ENCODE measurements at regions not wholly inside any gene's neighbourhood (a gene's known extent, or its start where the extent isn't known, plus 50 kb on each side); places are given as distances from the start of the nearest gene placed in this dataset.

DNA sequence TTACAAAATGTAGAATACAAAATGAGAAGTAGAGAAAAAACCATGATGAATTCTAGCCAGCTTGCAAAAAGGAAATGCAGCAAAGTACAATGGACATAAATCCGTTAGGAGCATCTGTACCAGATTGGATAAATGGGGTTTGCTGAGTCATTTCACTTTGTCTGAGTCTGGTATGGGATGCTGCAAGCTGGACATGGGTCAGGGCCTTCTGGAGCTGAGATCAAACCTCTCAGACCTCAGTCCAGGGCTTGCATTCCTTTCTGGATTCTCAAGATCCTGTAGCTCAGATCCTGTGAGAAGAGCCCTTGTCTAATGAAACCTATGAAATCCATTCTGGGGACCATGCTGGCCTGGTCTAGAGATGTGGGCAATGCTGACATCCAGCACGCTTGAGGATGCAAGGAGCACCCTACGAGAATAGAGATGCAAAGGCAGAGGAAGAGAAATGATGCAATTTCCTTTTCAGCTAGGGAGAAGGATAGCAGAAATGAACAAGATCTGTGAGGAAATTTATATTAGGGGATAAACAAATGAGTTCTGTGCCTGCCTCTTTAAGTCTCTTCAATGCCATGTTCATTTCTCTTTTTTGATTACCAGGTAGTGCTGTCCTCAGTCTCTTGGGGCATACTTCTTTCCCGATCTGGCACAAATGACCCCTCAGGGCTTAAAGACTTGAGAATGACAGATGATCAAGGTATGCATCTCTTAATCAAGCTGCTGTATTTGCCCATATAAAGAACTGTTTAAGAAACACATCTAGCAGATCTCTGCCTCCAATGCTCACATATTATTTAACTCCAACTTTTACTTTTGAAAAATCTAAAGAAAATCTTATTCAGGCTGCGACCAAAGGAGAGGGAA, 230.4 kb downstream of the MEIS1 start:
- TF ChIP-seq, protein P1, sequence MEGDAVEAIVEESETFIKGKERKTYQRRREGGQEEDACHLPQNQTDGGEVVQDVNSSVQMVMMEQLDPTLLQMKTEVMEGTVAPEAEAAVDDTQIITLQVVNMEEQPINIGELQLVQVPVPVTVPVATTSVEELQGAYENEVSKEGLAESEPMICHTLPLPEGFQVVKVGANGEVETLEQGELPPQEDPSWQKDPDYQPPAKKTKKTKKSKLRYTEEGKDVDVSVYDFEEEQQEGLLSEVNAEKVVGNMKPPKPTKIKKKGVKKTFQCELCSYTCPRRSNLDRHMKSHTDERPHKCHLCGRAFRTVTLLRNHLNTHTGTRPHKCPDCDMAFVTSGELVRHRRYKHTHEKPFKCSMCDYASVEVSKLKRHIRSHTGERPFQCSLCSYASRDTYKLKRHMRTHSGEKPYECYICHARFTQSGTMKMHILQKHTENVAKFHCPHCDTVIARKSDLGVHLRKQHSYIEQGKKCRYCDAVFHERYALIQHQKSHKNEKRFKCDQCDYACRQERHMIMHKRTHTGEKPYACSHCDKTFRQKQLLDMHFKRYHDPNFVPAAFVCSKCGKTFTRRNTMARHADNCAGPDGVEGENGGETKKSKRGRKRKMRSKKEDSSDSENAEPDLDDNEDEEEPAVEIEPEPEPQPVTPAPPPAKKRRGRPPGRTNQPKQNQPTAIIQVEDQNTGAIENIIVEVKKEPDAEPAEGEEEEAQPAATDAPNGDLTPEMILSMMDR (IDR thresholded peaks at IDR 0.05; ENCODE audit: insufficient read depth, low read length), result no peak
- TF ChIP-seq, protein P2, sequence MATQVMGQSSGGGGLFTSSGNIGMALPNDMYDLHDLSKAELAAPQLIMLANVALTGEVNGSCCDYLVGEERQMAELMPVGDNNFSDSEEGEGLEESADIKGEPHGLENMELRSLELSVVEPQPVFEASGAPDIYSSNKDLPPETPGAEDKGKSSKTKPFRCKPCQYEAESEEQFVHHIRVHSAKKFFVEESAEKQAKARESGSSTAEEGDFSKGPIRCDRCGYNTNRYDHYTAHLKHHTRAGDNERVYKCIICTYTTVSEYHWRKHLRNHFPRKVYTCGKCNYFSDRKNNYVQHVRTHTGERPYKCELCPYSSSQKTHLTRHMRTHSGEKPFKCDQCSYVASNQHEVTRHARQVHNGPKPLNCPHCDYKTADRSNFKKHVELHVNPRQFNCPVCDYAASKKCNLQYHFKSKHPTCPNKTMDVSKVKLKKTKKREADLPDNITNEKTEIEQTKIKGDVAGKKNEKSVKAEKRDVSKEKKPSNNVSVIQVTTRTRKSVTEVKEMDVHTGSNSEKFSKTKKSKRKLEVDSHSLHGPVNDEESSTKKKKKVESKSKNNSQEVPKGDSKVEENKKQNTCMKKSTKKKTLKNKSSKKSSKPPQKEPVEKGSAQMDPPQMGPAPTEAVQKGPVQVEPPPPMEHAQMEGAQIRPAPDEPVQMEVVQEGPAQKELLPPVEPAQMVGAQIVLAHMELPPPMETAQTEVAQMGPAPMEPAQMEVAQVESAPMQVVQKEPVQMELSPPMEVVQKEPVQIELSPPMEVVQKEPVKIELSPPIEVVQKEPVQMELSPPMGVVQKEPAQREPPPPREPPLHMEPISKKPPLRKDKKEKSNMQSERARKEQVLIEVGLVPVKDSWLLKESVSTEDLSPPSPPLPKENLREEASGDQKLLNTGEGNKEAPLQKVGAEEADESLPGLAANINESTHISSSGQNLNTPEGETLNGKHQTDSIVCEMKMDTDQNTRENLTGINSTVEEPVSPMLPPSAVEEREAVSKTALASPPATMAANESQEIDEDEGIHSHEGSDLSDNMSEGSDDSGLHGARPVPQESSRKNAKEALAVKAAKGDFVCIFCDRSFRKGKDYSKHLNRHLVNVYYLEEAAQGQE (IDR thresholded peaks at IDR 0.05; ENCODE audit: insufficient replicate concordance, low read depth), result no peak
- TF ChIP-seq POLR2AphosphoS5 (IDR thresholded peaks at IDR 0.05; ENCODE audit: low read depth) (no peak), SPI1 (IDR thresholded peaks at IDR 0.05; ENCODE audit: borderline replicate concordance, low read depth) (no peak)
